Astrocyte (in vitro differentiated cells and primary cell): ENCODE measurements at regions not wholly inside any gene's neighbourhood (a gene's known extent, or its start where the extent isn't known, plus 50 kb on each side); places are given as distances from the start of the nearest gene placed in this dataset.

Experiments used
- DNase-seq: peaks from one replicate; pipeline ENCODE4 v3.0.0-alpha.2; 2010; ENCODE audit warnings: low read depth
- FAIRE-seq: peaks from 2 replicates; lab custom pipeline; 2011; peaks lifted over from hg19 to GRCh38; lab: Jason Lieb, UNC
- H2AFZ ChIP-seq: 2 replicates; pipeline ENCODE4 v1.6.0; 2012; ENCODE audit warnings: low read depth, low read length, inconsistent platforms
- H3K27ac ChIP-seq: 2 replicates; pipeline ENCODE4 v1.5.1; 2011; ENCODE audit warnings: low read depth, low read length, inconsistent platforms
- H3K27me3 ChIP-seq: 2 replicates; pipeline ENCODE4 v1.6.0; 2011; ENCODE audit warnings: low read length, inconsistent platforms; ENCODE audit not compliant: insufficient read depth
- H3K36me3 ChIP-seq: 2 replicates; pipeline ENCODE4 v1.5.1; 2011; ENCODE audit warnings: low read length, inconsistent platforms; ENCODE audit not compliant: insufficient read depth
- H3K4me1 ChIP-seq: 2 replicates; pipeline ENCODE4 v1.5.1; 2011; ENCODE audit warnings: low read length, inconsistent platforms; ENCODE audit not compliant: insufficient read depth
- H3K4me2 ChIP-seq: 2 replicates; pipeline ENCODE4 v1.6.0; 2012; ENCODE audit warnings: low read length, inconsistent platforms
- H3K4me3 ChIP-seq: 2 replicates; pipeline ENCODE4 v1.5.1; 2011; ENCODE audit warnings: low read depth, mild to moderate bottlenecking, low read length, inconsistent platforms; ENCODE audit not compliant: insufficient read depth
- H3K79me2 ChIP-seq: 2 replicates; pipeline ENCODE4 v1.6.0; 2012; ENCODE audit warnings: mild to moderate bottlenecking, low read length, inconsistent platforms; ENCODE audit not compliant: insufficient read depth
- H3K9ac ChIP-seq: 2 replicates; pipeline ENCODE4 v1.6.0; 2012; ENCODE audit warnings: mild to moderate bottlenecking, low read length, inconsistent platforms
- H3K9me3 ChIP-seq: 2 replicates; pipeline ENCODE4 v1.5.1; 2012; ENCODE audit warnings: low read depth, mild to moderate bottlenecking, low read length, inconsistent platforms; ENCODE audit not compliant: insufficient read depth
- H4K20me1 ChIP-seq: 2 replicates; pipeline ENCODE4 v1.6.0; 2012; ENCODE audit warnings: low read length, inconsistent platforms; ENCODE audit not compliant: insufficient read depth
- H3K27ac Mint-ChIP-seq: one replicate; pipeline ENCODE4 v1.8.0; 2021; ENCODE audit warnings: mild to moderate bottlenecking, mixed read lengths; ENCODE audit not compliant: unreplicated experiment
- H3K27me3 Mint-ChIP-seq: one replicate; pipeline ENCODE4 v1.8.0; 2021; ENCODE audit warnings: low read depth, mixed read lengths; ENCODE audit not compliant: unreplicated experiment
- H3K36me3 Mint-ChIP-seq: one replicate; pipeline ENCODE4 v1.8.0; 2021; ENCODE audit warnings: low read depth, mixed read lengths; ENCODE audit not compliant: unreplicated experiment
- H3K4me1 Mint-ChIP-seq: one replicate; pipeline ENCODE4 v1.8.0; 2021; ENCODE audit warnings: low read depth, mixed read lengths; ENCODE audit not compliant: unreplicated experiment
- H3K4me3 Mint-ChIP-seq: one replicate; pipeline ENCODE4 v1.8.0; 2021; ENCODE audit warnings: mild to moderate bottlenecking, moderate library complexity, mixed read lengths; ENCODE audit not compliant: unreplicated experiment
- H3K9me3 Mint-ChIP-seq: one replicate; pipeline ENCODE4 v1.8.0; 2021; ENCODE audit warnings: mild to moderate bottlenecking, mixed read lengths; ENCODE audit not compliant: unreplicated experiment
- CTCF ChIP-seq: IDR thresholded peaks from 2 replicates; pipeline ENCODE4 v1.5.1; 2011; ENCODE audit warnings: low read depth, mild to moderate bottlenecking, inconsistent platforms, low read length, moderate library complexity; ENCODE audit not compliant: insufficient read depth
- EZH2 ChIP-seq: IDR thresholded peaks from 2 replicates; pipeline ENCODE4 v1.6.1; 2012; ENCODE audit warnings: mild to moderate bottlenecking, low read length, inconsistent platforms; ENCODE audit not compliant: insufficient read depth

DNA sequence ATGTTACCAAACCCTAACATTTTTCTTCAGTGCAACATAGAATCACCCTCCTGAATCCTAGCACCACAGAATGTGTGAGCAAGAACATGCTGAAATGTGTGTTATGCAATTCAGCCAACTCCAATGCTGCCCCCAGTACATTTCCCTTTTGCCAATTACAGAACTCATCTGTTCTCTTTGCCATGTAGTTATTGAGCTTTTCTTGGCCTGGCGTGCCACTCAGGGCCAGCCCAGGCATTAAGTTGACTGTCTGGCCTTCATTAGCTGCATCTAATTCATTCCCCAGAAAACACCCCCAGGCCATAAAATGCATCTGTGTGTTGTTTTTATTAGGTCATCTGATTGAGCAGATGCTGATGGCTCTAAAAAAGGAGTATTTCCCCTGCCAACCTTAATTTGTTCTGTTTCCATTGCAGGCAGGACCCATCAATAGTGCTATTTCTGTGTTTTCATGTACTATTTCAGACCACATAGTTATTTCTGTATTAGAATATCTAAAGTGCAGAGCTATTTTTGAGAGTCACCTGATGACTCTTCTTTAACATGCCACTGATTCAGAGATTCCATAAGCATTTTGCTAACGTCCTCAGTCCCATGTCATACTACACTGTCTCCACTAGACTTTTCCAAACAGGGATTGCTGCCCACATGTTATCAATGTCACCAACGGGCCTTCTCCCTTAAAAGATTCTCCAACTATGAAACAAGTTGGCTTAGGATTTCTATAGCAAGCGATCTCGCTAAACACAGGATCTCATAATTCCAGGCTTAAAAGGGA is 969.7 kb downstream of the CDH11 start:
- H3K27ac Mint-ChIP-seq: no peak overlapping the region
- peaks cover 29% of the 10 kb centered on the region for H3K4me1 Mint-ChIP-seq
- Histone ChIP-seq H3K9me3 (no peaks in the 10 kb centered on the region), H3K4me3 (no peak overlapping the region), H3K4me2 (no peak overlapping the region), H3K36me3 (no peaks in the 10 kb centered on the region), H3K9ac (no peak overlapping the region), H3K4me1 (no peaks in the 10 kb centered on the region), H3K27ac (no peak overlapping the region), H2AFZ (no peak overlapping the region), H3K79me2 (no peaks in the 10 kb centered on the region), H3K27me3 (no peaks in the 10 kb centered on the region), H4K20me1 (no peaks in the 10 kb centered on the region)
- no peak overlapping the region for H3K4me3 Mint-ChIP-seq
- DNase-seq: no peak
- FAIRE-seq: peak; percentile 75
- no peaks in the 10 kb centered on the region for H3K36me3 Mint-ChIP-seq
- H3K9me3 Mint-ChIP-seq: no peaks in the 10 kb centered on the region
- TF ChIP-seq EZH2 (no peak), CTCF (no peak)
- no peaks in the 10 kb centered on the region for H3K27me3 Mint-ChIP-seq

DNA sequence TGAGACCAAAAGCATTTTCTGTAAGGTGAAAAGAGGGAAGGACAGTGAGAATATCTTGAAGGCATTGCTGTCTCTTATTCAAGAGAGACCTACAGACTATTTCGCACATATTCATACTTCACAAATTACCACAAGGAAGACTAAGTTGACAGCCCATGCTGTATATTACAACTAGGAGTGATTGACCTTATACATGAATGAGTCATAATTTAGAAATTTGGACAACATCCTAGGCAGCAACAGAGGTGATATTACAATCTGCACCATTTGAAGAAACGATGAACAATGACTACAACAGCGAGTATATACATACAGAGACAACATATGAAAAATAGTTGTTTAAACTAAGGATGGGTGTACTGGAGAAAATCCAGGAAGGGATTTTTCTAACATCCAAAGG is 971.7 kb downstream of the CDH11 start:
- Mint-ChIP-seq H3K4me3 (no peak overlapping the region), H3K27ac (no peak overlapping the region), H3K27me3 (no peaks in the 10 kb centered on the region), H3K4me1 (peaks cover 19% of the 10 kb centered on the region), H3K36me3 (no peaks in the 10 kb centered on the region), H3K9me3 (no peaks in the 10 kb centered on the region)
- Histone ChIP-seq H3K27me3 (no peaks in the 10 kb centered on the region), H3K27ac (no peak overlapping the region), H3K36me3 (no peaks in the 10 kb centered on the region), H3K4me3 (no peak overlapping the region), H2AFZ (no peak overlapping the region), H3K9me3 (no peaks in the 10 kb centered on the region), H3K9ac (no peak overlapping the region), H3K4me2 (no peak overlapping the region), H4K20me1 (no peaks in the 10 kb centered on the region), H3K4me1 (no peaks in the 10 kb centered on the region), H3K79me2 (no peaks in the 10 kb centered on the region)
- no peak for FAIRE-seq
- peak; percentile 13 for DNase-seq
- TF ChIP-seq EZH2 (no peak), CTCF (no peak)

- Mint-ChIP-seq H3K4me1 (peaks cover 20% of the 10 kb centered on the region), H3K36me3 (no peaks in the 10 kb centered on the region), H3K27ac (no peak overlapping the region), H3K9me3 (no peaks in the 10 kb centered on the region), H3K4me3 (no peak overlapping the region), H3K27me3 (no peaks in the 10 kb centered on the region)
- TF ChIP-seq CTCF (no peak), EZH2 (no peak)
- no peaks in the 10 kb centered on the region for H3K27me3 ChIP-seq
- no peaks in the 10 kb centered on the region for H3K9me3 ChIP-seq
- H3K4me1 ChIP-seq: no peaks in the 10 kb centered on the region
- H3K4me2 ChIP-seq: no peak overlapping the region
- H3K79me2 ChIP-seq: no peaks in the 10 kb centered on the region
- H3K4me3 ChIP-seq: no peak overlapping the region
- no peaks in the 10 kb centered on the region for H3K36me3 ChIP-seq
- DNase-seq: no peak
- H3K27ac ChIP-seq: no peak overlapping the region
- no peaks in the 10 kb centered on the region for H4K20me1 ChIP-seq
- H2AFZ ChIP-seq: no peak overlapping the region
- FAIRE-seq: no peak
- no peak overlapping the region for H3K9ac ChIP-seq
These were observed 972.1 kb downstream of the CDH11 start for GRCh38 chr16:64149756-64150155.
